ENCODE measurements at regions not wholly inside any gene's neighbourhood (a gene's known extent, or its start where the extent isn't known, plus 50 kb on each side); places are given as distances from the start of the nearest gene placed in this dataset.
"Not testable (repeated sequence)": the region's sequence is repeated elsewhere in the genome, so short reads cannot be mapped to it uniquely, and the experiment has no call there.

GRCh38 chr5:84438456-84438855 is 53.8 kb upstream of the EDIL3 start:
- DNase-seq (ENCODE audit: missing footprints) (no peak), ATAC-seq (no peak)
- intact Hi-C loops (cut with DNase I): no loop called here

GRCh38 chr5:84437673-84438315 is 53.1 kb upstream of the EDIL3 start:
- intact Hi-C loops (cut with DNase I): no loop called here
- ATAC-seq (no peak), DNase-seq (ENCODE audit: missing footprints) (no peak)

GRCh38 chr5:84436866-84437265 is 52.2 kb upstream of the EDIL3 start:
- DNase-seq (ENCODE audit: missing footprints): no peak
- intact Hi-C loops (cut with DNase I): no loop called here
- ATAC-seq: no peak

- intact Hi-C loops (cut with DNase I); ATAC-seq; DNase-seq (ENCODE audit: missing footprints): not testable (repeated sequence)
Measured at GRCh38 chr5:84435861-84436346, 51.2 kb upstream of the EDIL3 start.
